ENCODE measurements at regions not wholly inside any gene's neighbourhood (a gene's known extent, or its start where the extent isn't known, plus 50 kb on each side); places are given as distances from the start of the nearest gene placed in this dataset.

GRCh38 chr9:74303945-74304344 lies 193.2 kb upstream of the RORB start:
- Histone ChIP-seq H3K9me3 (ENCODE audit: low read depth, low read length) (no peaks in the 10 kb centered on the region), H3K27ac (no peak overlapping the region), H3K9ac (ENCODE audit: insufficient read length) (no peak overlapping the region), H3K36me3 (ENCODE audit: insufficient read depth, low read length) (no peaks in the 10 kb centered on the region), H3K4me3 (no peak overlapping the region)
- DNase-seq (ENCODE audit: low read depth, low spot score), result no peak
- TF ChIP-seq FOXP2 (optimal IDR thresholded peaks at IDR 0.05; ENCODE audit: control extremely low read depth, extremely low read length, insufficient read depth) (no peak), POLR2AphosphoS5 (IDR thresholded peaks at IDR 0.05; ENCODE audit: borderline replicate concordance, low read depth, low read length) (no peak), EZH2 (IDR thresholded peaks at IDR 0.05) (no peak)

GRCh38 chr9:74304598-74304997 lies 192.5 kb upstream of the RORB start:
- DNase-seq (ENCODE audit: low read depth, low spot score), result no peak
- no peak overlapping the region for H3K9ac ChIP-seq (ENCODE audit: insufficient read length)
- H3K27ac ChIP-seq, result no peak overlapping the region
- no peaks in the 10 kb centered on the region for H3K9me3 ChIP-seq (ENCODE audit: low read depth, low read length)
- no peaks in the 10 kb centered on the region for H3K36me3 ChIP-seq (ENCODE audit: insufficient read depth, low read length)
- no peak for TF ChIP-seq POLR2AphosphoS5 (IDR thresholded peaks at IDR 0.05; ENCODE audit: borderline replicate concordance, low read depth, low read length)
- no peak for TF ChIP-seq EZH2 (IDR thresholded peaks at IDR 0.05)
- no peak for TF ChIP-seq FOXP2 (optimal IDR thresholded peaks at IDR 0.05; ENCODE audit: control extremely low read depth, extremely low read length, insufficient read depth)
- no peak overlapping the region for H3K4me3 ChIP-seq

- no peaks in the 10 kb centered on the region for H3K9me3 ChIP-seq (ENCODE audit: low read depth, low read length)
- TF ChIP-seq POLR2AphosphoS5 (IDR thresholded peaks at IDR 0.05; ENCODE audit: borderline replicate concordance, low read depth, low read length) (no peak), FOXP2 (optimal IDR thresholded peaks at IDR 0.05; ENCODE audit: control extremely low read depth, extremely low read length, insufficient read depth) (no peak)
- H3K36me3 ChIP-seq (ENCODE audit: insufficient read depth, low read length), result no peaks in the 10 kb centered on the region
- no peak overlapping the region for H3K4me3 ChIP-seq
- H3K27ac ChIP-seq, result no peak overlapping the region
- no peak overlapping the region for H3K9ac ChIP-seq (ENCODE audit: insufficient read length)
- DNase-seq (ENCODE audit: low read depth, low spot score), result no peak
Measured at GRCh38 chr9:74309654-74310053, 187.5 kb upstream of the RORB start.

- Histone ChIP-seq H3K4me3 (no peak overlapping the region), H3K9me3 (ENCODE audit: low read depth, low read length) (no peaks in the 10 kb centered on the region), H3K36me3 (ENCODE audit: insufficient read depth, low read length) (no peaks in the 10 kb centered on the region), H3K27ac (no peak overlapping the region), H3K9ac (ENCODE audit: insufficient read length) (no peak overlapping the region)
- DNase-seq (ENCODE audit: low read depth, low spot score), result no peak
- TF ChIP-seq EZH2 (IDR thresholded peaks at IDR 0.05) (no peak), POLR2AphosphoS5 (IDR thresholded peaks at IDR 0.05; ENCODE audit: borderline replicate concordance, low read depth, low read length) (no peak), FOXP2 (optimal IDR thresholded peaks at IDR 0.05; ENCODE audit: control extremely low read depth, extremely low read length, insufficient read depth) (no peak)
Measured at GRCh38 chr9:74317235-74317634, 179.9 kb upstream of the RORB start.

GRCh38 chr9:74321396-74321795 lies 175.7 kb upstream of the RORB start:
- Histone ChIP-seq H3K36me3 (ENCODE audit: insufficient read depth, low read length) (no peaks in the 10 kb centered on the region), H3K27ac (no peak overlapping the region), H3K9ac (ENCODE audit: insufficient read length) (no peak overlapping the region), H3K4me3 (no peak overlapping the region), H3K9me3 (ENCODE audit: low read depth, low read length) (no peaks in the 10 kb centered on the region)
- no peak for DNase-seq (ENCODE audit: low read depth, low spot score)
- TF ChIP-seq FOXP2 (optimal IDR thresholded peaks at IDR 0.05; ENCODE audit: control extremely low read depth, extremely low read length, insufficient read depth) (no peak), EZH2 (IDR thresholded peaks at IDR 0.05) (no peak), POLR2AphosphoS5 (IDR thresholded peaks at IDR 0.05; ENCODE audit: borderline replicate concordance, low read depth, low read length) (no peak)

- Histone ChIP-seq H3K4me3 (no peak overlapping the region), H3K27ac (no peak overlapping the region), H3K9me3 (ENCODE audit: low read depth, low read length) (no peaks in the 10 kb centered on the region), H3K9ac (ENCODE audit: insufficient read length) (no peak overlapping the region), H3K36me3 (ENCODE audit: insufficient read depth, low read length) (no peaks in the 10 kb centered on the region)
- DNase-seq (ENCODE audit: low read depth, low spot score), result no peak
- TF ChIP-seq FOXP2 (optimal IDR thresholded peaks at IDR 0.05; ENCODE audit: control extremely low read depth, extremely low read length, insufficient read depth), result no peak
- TF ChIP-seq EZH2 (IDR thresholded peaks at IDR 0.05), result no peak
- no peak for TF ChIP-seq POLR2AphosphoS5 (IDR thresholded peaks at IDR 0.05; ENCODE audit: borderline replicate concordance, low read depth, low read length)
Measured at GRCh38 chr9:74322661-74323314, 174.3 kb upstream of the RORB start.

GRCh38 chr9:74330487-74331214 lies 166.5 kb upstream of the RORB start:
- H3K9ac ChIP-seq (ENCODE audit: insufficient read length), result no peak overlapping the region
- H3K4me3 ChIP-seq, result no peak overlapping the region
- no peaks in the 10 kb centered on the region for H3K36me3 ChIP-seq (ENCODE audit: insufficient read depth, low read length)
- TF ChIP-seq EZH2 (IDR thresholded peaks at IDR 0.05) (no peak), FOXP2 (optimal IDR thresholded peaks at IDR 0.05; ENCODE audit: control extremely low read depth, extremely low read length, insufficient read depth) (no peak), POLR2AphosphoS5 (IDR thresholded peaks at IDR 0.05; ENCODE audit: borderline replicate concordance, low read depth, low read length) (no peak)
- H3K27ac ChIP-seq, result no peak overlapping the region
- DNase-seq (ENCODE audit: low read depth, low spot score), result no peak
- H3K9me3 ChIP-seq (ENCODE audit: low read depth, low read length), result no peaks in the 10 kb centered on the region

- Histone ChIP-seq H3K27ac (no peak overlapping the region), H3K9me3 (ENCODE audit: low read depth, low read length) (no peaks in the 10 kb centered on the region), H3K36me3 (ENCODE audit: insufficient read depth, low read length) (no peaks in the 10 kb centered on the region), H3K9ac (ENCODE audit: insufficient read length) (no peak overlapping the region), H3K4me3 (no peak overlapping the region)
- TF ChIP-seq POLR2AphosphoS5 (IDR thresholded peaks at IDR 0.05; ENCODE audit: borderline replicate concordance, low read depth, low read length), result no peak
- TF ChIP-seq EZH2 (IDR thresholded peaks at IDR 0.05), result no peak
- TF ChIP-seq FOXP2 (optimal IDR thresholded peaks at IDR 0.05; ENCODE audit: control extremely low read depth, extremely low read length, insufficient read depth), result no peak
- no peak for DNase-seq (ENCODE audit: low read depth, low spot score)
Measured at GRCh38 chr9:74331607-74332006, 165.5 kb upstream of the RORB start.
